ENCODE measurements at regions not wholly inside any gene's neighbourhood (a gene's known extent, or its start where the extent isn't known, plus 50 kb on each side); places are given as distances from the start of the nearest gene placed in this dataset.

DNA sequence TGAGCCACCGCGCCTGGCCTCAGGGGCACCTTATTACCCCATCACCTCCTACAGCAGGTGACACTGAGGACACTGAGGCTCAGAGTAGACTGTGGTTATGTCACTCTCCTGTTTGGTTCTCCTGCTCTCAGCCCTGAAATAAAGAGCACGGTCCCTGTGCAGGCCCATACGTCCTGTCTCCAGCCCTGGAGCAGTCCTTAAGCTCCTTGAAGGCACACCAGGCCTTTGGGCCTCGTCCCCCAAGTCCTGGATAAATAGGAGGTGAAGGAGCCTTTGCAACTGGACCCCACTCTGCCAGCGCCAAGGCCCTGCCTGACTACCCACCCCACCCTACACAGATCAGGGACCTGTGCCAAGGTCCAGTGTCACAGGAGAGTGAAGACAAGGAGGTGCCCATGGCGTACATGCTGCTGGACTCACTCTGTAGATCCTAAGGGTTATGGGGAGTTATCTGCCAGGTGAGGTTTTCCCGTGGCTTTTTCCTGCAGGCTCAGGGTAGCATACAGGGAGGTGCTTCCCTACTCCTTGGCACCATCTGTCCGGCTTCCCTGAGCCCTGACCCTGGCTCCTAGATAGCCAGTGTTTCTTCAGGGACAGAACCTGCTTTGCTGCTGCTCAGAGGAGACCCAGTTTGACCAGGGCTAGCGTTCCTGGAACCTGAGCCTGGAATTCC lies 253.2 kb downstream of the SEC14L1 start:
- no peak for DNase-seq
- Histone ChIP-seq H3K27ac (no peak overlapping the region), H3K79me2 (ENCODE audit: low read depth) (peaks cover 26% of the 10 kb centered on the region), H4K20me1 (ENCODE audit: insufficient read depth) (peaks cover 53% of the 10 kb centered on the region), H3K4me3 (no peak overlapping the region), H3K36me3 (ENCODE audit: low read depth) (no peaks in the 10 kb centered on the region), H3K9me2 (ENCODE audit: insufficient read depth) (no peaks in the 10 kb centered on the region), H3K9me3 (ENCODE audit: insufficient read depth, low read depth) (no peaks in the 10 kb centered on the region), H3F3A (ENCODE audit: insufficient read depth, low read depth) (no peaks in the 10 kb centered on the region), H2AFZ (no peak overlapping the region), H3K4me2 (no peak overlapping the region), H3K27me3 (ENCODE audit: insufficient read depth, low read depth) (no peaks in the 10 kb centered on the region), H3K4me1 (replicated peaks; ENCODE audit: insufficient read depth) (no peaks in the 10 kb centered on the region)
- ChIA-PET POLR2A (ENCODE audit: unreplicated experiment) (no interaction called here), CTCF (no interaction called here)
- intact Hi-C loops (cut with micrococcal nuclease; ENCODE audit: unreplicated experiment), result loop anchor here (2.0 kb wide), 1 partner anchor 61 kb away; no protein-coding TSS in a partner anchor
- BruUV-seq (replicated peaks), result no TSS peak
- TF ChIP-seq, protein P1, sequence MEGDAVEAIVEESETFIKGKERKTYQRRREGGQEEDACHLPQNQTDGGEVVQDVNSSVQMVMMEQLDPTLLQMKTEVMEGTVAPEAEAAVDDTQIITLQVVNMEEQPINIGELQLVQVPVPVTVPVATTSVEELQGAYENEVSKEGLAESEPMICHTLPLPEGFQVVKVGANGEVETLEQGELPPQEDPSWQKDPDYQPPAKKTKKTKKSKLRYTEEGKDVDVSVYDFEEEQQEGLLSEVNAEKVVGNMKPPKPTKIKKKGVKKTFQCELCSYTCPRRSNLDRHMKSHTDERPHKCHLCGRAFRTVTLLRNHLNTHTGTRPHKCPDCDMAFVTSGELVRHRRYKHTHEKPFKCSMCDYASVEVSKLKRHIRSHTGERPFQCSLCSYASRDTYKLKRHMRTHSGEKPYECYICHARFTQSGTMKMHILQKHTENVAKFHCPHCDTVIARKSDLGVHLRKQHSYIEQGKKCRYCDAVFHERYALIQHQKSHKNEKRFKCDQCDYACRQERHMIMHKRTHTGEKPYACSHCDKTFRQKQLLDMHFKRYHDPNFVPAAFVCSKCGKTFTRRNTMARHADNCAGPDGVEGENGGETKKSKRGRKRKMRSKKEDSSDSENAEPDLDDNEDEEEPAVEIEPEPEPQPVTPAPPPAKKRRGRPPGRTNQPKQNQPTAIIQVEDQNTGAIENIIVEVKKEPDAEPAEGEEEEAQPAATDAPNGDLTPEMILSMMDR (conservative IDR thresholded peaks at IDR 0.05), result no peak
- TF ChIP-seq EZH2 (IDR thresholded peaks at IDR 0.05; ENCODE audit: low read depth), result no peak

DNA sequence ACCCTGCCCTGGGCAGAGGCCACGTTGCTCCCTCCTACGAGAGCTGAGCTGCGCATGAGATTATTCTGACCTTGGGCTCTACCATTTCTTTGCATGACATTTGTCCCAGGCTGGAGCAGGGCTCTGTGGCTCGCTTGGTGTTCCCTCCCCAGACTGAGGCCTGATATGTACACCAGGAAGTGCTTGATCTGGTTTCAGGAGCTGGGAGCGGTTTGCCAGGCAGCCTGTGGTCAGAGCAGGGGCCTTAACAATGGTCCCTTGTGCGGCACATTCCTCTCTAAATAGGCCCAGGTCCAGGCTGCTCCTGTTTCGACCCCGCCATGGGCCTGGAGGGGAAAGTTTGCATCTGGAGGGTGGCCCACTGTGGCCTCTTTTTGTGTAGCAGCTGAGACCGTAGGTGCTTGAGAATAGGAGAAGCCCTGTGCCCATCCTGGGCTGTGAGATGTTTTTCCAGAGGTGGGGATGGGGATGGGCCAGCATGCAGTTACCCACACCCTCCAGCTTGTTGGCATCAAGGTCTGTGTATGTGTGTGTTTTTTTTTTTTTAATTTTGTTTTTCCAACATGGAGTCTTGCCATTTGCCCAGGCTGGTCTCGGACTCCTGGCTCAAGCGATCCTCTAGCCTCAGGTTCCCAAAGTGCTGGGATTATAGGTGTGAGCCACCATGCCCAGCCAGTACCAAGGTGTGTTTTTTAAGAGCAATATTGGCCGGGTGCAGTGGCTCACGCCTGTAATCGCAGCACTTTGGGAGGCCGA lies 253.9 kb downstream of the SEC14L1 start:
- no peak overlapping the region for H3K4me3 ChIP-seq
- H3F3A ChIP-seq (ENCODE audit: insufficient read depth, low read depth), result no peaks in the 10 kb centered on the region
- no peak overlapping the region for H2AFZ ChIP-seq
- no peaks in the 10 kb centered on the region for H3K27me3 ChIP-seq (ENCODE audit: insufficient read depth, low read depth)
- no peaks in the 10 kb centered on the region for H3K9me3 ChIP-seq (ENCODE audit: insufficient read depth, low read depth)
- peak in 1 of 2 experiments; percentile 67 for DNase-seq
- H3K4me2 ChIP-seq, result no peak overlapping the region
- no TSS peak for BruUV-seq (replicated peaks)
- no peak overlapping the region for H3K27ac ChIP-seq
- TF ChIP-seq EZH2 (IDR thresholded peaks at IDR 0.05; ENCODE audit: low read depth), result no peak
- TF ChIP-seq, protein P1 (conservative IDR thresholded peaks at IDR 0.05), result no peak
- ChIA-PET CTCF (no interaction called here), POLR2A (ENCODE audit: unreplicated experiment) (interaction anchor here (0.6 kb wide), 3 partner anchors 35 to 254 kb away, joined by 4 read pairs; partner anchors contain the start of gene SEC14L1)
- H3K9me2 ChIP-seq (ENCODE audit: insufficient read depth), result no peaks in the 10 kb centered on the region
- intact Hi-C loops (cut with micrococcal nuclease; ENCODE audit: unreplicated experiment), result loop anchor here (2.0 kb wide), 1 partner anchor 62 kb away; no protein-coding TSS in a partner anchor
- H3K79me2 ChIP-seq (ENCODE audit: low read depth), result peaks cover 28% of the 10 kb centered on the region
- H3K36me3 ChIP-seq (ENCODE audit: low read depth), result no peaks in the 10 kb centered on the region
- H3K4me1 ChIP-seq (replicated peaks; ENCODE audit: insufficient read depth), result no peaks in the 10 kb centered on the region
- H4K20me1 ChIP-seq (ENCODE audit: insufficient read depth), result peaks cover 56% of the 10 kb centered on the region

DNA sequence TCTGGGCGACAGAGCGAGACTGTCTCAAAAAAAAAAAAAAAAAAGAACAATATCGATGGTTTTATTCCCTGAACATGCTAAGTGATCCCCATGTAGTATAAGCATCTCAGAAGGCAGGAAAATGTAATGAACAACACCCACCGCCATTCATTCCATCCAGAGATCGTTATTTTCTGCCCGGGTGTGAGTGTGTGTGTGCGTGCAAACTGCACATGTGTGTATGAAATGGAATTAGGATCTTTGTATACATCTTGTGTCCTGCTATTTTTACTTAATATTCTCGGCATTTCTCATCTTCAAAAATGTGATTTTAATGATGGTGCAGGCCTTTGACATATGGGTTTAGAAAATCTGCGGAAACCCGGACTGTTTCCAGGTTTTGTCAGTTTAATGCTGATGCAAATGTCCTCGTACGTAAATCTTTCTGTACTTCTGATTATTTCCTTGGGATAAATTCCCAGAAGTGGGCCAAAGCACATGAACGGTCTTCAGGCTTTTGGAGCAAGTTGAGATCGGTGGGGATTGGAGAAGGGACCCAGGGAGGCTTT lies 254.8 kb downstream of the SEC14L1 start:
- Histone ChIP-seq H4K20me1 (ENCODE audit: insufficient read depth) (peaks cover 64% of the 10 kb centered on the region), H3K27ac (no peak overlapping the region), H3K4me3 (no peak overlapping the region), H3K79me2 (ENCODE audit: low read depth) (peaks cover 28% of the 10 kb centered on the region), H3K9me3 (ENCODE audit: insufficient read depth, low read depth) (no peaks in the 10 kb centered on the region), H3K27me3 (ENCODE audit: insufficient read depth, low read depth) (no peaks in the 10 kb centered on the region), H3F3A (ENCODE audit: insufficient read depth, low read depth) (no peaks in the 10 kb centered on the region), H3K4me1 (replicated peaks; ENCODE audit: insufficient read depth) (no peaks in the 10 kb centered on the region), H3K36me3 (ENCODE audit: low read depth) (no peaks in the 10 kb centered on the region), H2AFZ (no peak overlapping the region), H3K9me2 (ENCODE audit: insufficient read depth) (no peaks in the 10 kb centered on the region), H3K4me2 (no peak overlapping the region)
- DNase-seq, result no peak
- intact Hi-C loops (cut with micrococcal nuclease; ENCODE audit: unreplicated experiment), result loop anchor here (2.0 kb wide), 1 partner anchor 63 kb away; no protein-coding TSS in a partner anchor
- BruUV-seq (replicated peaks), result no TSS peak
- ChIA-PET CTCF (no interaction called here), POLR2A (ENCODE audit: unreplicated experiment) (no interaction called here)
- TF ChIP-seq, protein P1 (conservative IDR thresholded peaks at IDR 0.05), result no peak
- TF ChIP-seq EZH2 (IDR thresholded peaks at IDR 0.05; ENCODE audit: low read depth), result no peak
